Esophagus squamous epithelium (tissue), 4 donors: ENCODE measurements at regions not wholly inside any gene's neighbourhood (a gene's known extent, or its start where the extent isn't known, plus 50 kb on each side); places are given as distances from the start of the nearest gene placed in this dataset.
"Not testable (repeated sequence)": the region's sequence is repeated elsewhere in the genome, so short reads cannot be mapped to it uniquely, and the experiment has no call there.

Experiments used
- CTCF ChIP-seq, 6 experiments: fragments of 450-650 bp in 4 of 6; fragments of 200-600 bp in 2 of 6; sonication (generic) in 2 of 6; IDR thresholded peaks; one replicate each; pipeline ENCODE4 v1.5.1; 2016 to 2019; ENCODE audit warnings: antibody characterized with exemption in 6 of 6, mild to moderate bottlenecking in 4 of 6, moderate library complexity in 4 of 6
- POLR2A ChIP-seq, 4 donors: fragments of 450-650 bp; IDR thresholded peaks; one replicate each; pipeline ENCODE4 v1.6.1; 2017; ENCODE audit warnings: antibody characterized with exemption in 4 of 4, mild to moderate bottlenecking in 4 of 4, moderate library complexity in 3 of 4

GRCh38 chr5:162964144-162964543, 473.3 kb upstream of the CCNG1 start:
- TF ChIP-seq CTCF, POLR2A (IDR thresholded peaks at IDR 0.05): not testable (repeated sequence)
